H1 (cell line): ENCODE measurements at regions not wholly inside any gene's neighbourhood (a gene's known extent, or its start where the extent isn't known, plus 50 kb on each side); places are given as distances from the start of the nearest gene placed in this dataset.

Source experiments
- CTCF ChIA-PET: fragments of 300-600 bp; sonication (Branson Sonifier 250); formaldehyde crosslinking; loops from one replicate; lab custom pipeline; 2021; ENCODE audit not compliant: partially characterized antibody; lab: Charles Lee
- POLR2A ChIA-PET: fragments of 300-600 bp; sonication (Branson Sonifier 250); formaldehyde crosslinking; loops from one replicate; lab custom pipeline; 2021; ENCODE audit warnings: inconsistent platforms; ENCODE audit not compliant: partially characterized antibody; lab: Charles Lee
- DNase-seq, 2 experiments: peaks; one replicate each; pipeline versions ENCODE4 v3.0.0 to v3.0.0-alpha.2; 2010 to 2022; ENCODE audit warnings: low spot score in 2 of 2, low read depth in 1 of 2, mixed read lengths in 1 of 2
- FAIRE-seq: peaks from 2 replicates; lab custom pipeline; 2011; peaks lifted over from hg19 to GRCh38; lab: Jason Lieb, UNC
- H2AFZ ChIP-seq: 2 replicates; pipeline ENCODE4 v1.8.1; 2012; ENCODE audit warnings: low read length, inconsistent platforms
- H2AK5ac ChIP-seq: 2 replicates; pipeline ENCODE4 v1.6.1; 2013; ENCODE audit warnings: low read depth, low read length
- H2BK120ac ChIP-seq: replicated peaks from 2 replicates; pipeline ENCODE3; 2013; ENCODE audit warnings: low read depth, low read length, inconsistent platforms
- H2BK12ac ChIP-seq: 2 replicates; pipeline ENCODE4 v1.6.1; 2013; ENCODE audit warnings: low read depth, low read length
- H2BK15ac ChIP-seq: 2 replicates; pipeline ENCODE4 v1.6.1; 2013; ENCODE audit warnings: low read length
- H2BK20ac ChIP-seq: 2 replicates; pipeline ENCODE4 v1.6.1; 2013; ENCODE audit warnings: low read length
- H2BK5ac ChIP-seq: 2 replicates; pipeline ENCODE4 v1.6.1; 2013; ENCODE audit warnings: low read depth, low read length
- H3K14ac ChIP-seq: 2 replicates; pipeline ENCODE4 v1.6.1; 2013; ENCODE audit warnings: inconsistent platforms; ENCODE audit not compliant: insufficient read length
- H3K18ac ChIP-seq: 2 replicates; pipeline ENCODE4 v1.6.1; 2013; ENCODE audit warnings: low read length; ENCODE audit errors: extremely low read depth
- H3K23ac ChIP-seq: 2 replicates; pipeline ENCODE4 v1.6.1; 2013; ENCODE audit warnings: inconsistent platforms; ENCODE audit not compliant: insufficient read length
- H3K23me2 ChIP-seq: 2 replicates; pipeline ENCODE4 v1.6.1; 2013; ENCODE audit warnings: low read depth, low read length
- H3K27ac ChIP-seq: 2 replicates; pipeline ENCODE4 v1.6.1; 2011; ENCODE audit warnings: low read depth, low read length, inconsistent platforms
- H3K27me3 ChIP-seq, 4 experiments: replicated peaks in 1 of 4; 1 replicate in 1 of 4; 2 replicates in 3 of 4; pipeline versions ENCODE4 v1.6.1 to v1.8.1; 2011 to 2013; ENCODE audit warnings: low read length in 3 of 4, mild to moderate bottlenecking in 3 of 4, inconsistent platforms in 2 of 4, mixed read lengths in 2 of 4, moderate library complexity in 1 of 4; ENCODE audit not compliant: control insufficient read depth in 3 of 4, insufficient read depth in 3 of 4; ENCODE audit errors: extremely low read depth in 1 of 4
- H3K36me3 ChIP-seq, 4 experiments: 2 replicates each; pipeline versions ENCODE4 v1.6.1 to v1.8.1; 2011 to 2013; ENCODE audit warnings: mild to moderate bottlenecking in 4 of 4, low read length in 3 of 4, moderate library complexity in 2 of 4, control low read depth in 1 of 4, inconsistent platforms in 1 of 4; ENCODE audit not compliant: insufficient read depth in 4 of 4, control insufficient read depth in 2 of 4
- H3K4ac ChIP-seq: replicated peaks from 2 replicates; pipeline ENCODE3; 2013; ENCODE audit warnings: low read length, low read depth, mixed read lengths, inconsistent platforms; ENCODE audit not compliant: insufficient read length
- H3K4me1 ChIP-seq, 4 experiments: replicated peaks in 1 of 4; 1 replicate in 1 of 4; 2 replicates in 3 of 4; pipeline versions ENCODE4 v1.6.1 to v1.8.1; 2011 to 2013; ENCODE audit warnings: low read length in 3 of 4, inconsistent platforms in 2 of 4, mixed read lengths in 1 of 4; ENCODE audit not compliant: insufficient read depth in 4 of 4, control insufficient read depth in 3 of 4
- H3K4me2 ChIP-seq, 2 experiments: 2 replicates each; pipeline versions ENCODE4 v1.6.1 to v1.8.1; 2011 to 2013; ENCODE audit warnings: low read depth in 2 of 2, low read length in 2 of 2, control low read depth in 1 of 2, inconsistent platforms in 1 of 2, mild to moderate bottlenecking in 1 of 2; ENCODE audit not compliant: insufficient read depth in 1 of 2
- H3K4me3 ChIP-seq, 4 experiments: fragments of 200-600, 300-600 bp in 1 of 4; sonication (generic), shearing (Covaris generic), sonication (Bioruptor Twin) in 1 of 4; 2 replicates each; pipeline versions ENCODE4 v1.5.1 to v1.8.1; 2011 to 2016; ENCODE audit warnings: low read length in 4 of 4, low read depth in 3 of 4, control low read depth in 2 of 4, inconsistent platforms in 2 of 4, mild to moderate bottlenecking in 2 of 4, mixed read lengths in 1 of 4, moderate library complexity in 1 of 4; ENCODE audit not compliant: insufficient read depth in 2 of 4; ENCODE audit errors: extremely low read depth in 1 of 4
- H3K56ac ChIP-seq: replicated peaks from 2 replicates; pipeline ENCODE3; 2013; ENCODE audit warnings: low read depth, mild to moderate bottlenecking, mixed read lengths, low read length, inconsistent platforms; ENCODE audit not compliant: insufficient read length
- H3K79me1 ChIP-seq: 2 replicates; pipeline ENCODE4 v1.6.1; 2013; ENCODE audit warnings: low read depth, low read length, control low read depth
- H3K79me2 ChIP-seq, 2 experiments: 2 replicates each; pipeline versions ENCODE4 v1.6.1 to v1.8.1; 2012 to 2013; ENCODE audit warnings: low read length in 2 of 2, mild to moderate bottlenecking in 2 of 2, inconsistent platforms in 1 of 2; ENCODE audit not compliant: insufficient read depth in 2 of 2, control insufficient read depth in 1 of 2
- H3K9ac ChIP-seq, 4 experiments: replicated peaks in 1 of 4; 1 replicate in 1 of 4; 2 replicates in 3 of 4; pipeline versions ENCODE4 v1.6.1 to v1.8.1; 2011 to 2013; ENCODE audit warnings: low read depth in 3 of 4, low read length in 3 of 4, control low read depth in 2 of 4, mild to moderate bottlenecking in 2 of 4, moderate library complexity in 2 of 4, inconsistent platforms in 1 of 4; ENCODE audit errors: extremely low read depth in 1 of 4
- H3K9me3 ChIP-seq, 2 experiments: 2 replicates each; pipeline versions ENCODE4 v1.6.1 to v1.8.1; 2012 to 2013; ENCODE audit warnings: mild to moderate bottlenecking in 2 of 2, moderate library complexity in 2 of 2, control low read depth in 1 of 2, inconsistent platforms in 1 of 2, low read depth in 1 of 2, low read length in 1 of 2, mixed read lengths in 1 of 2; ENCODE audit not compliant: insufficient read depth in 2 of 2
- H4K20me1 ChIP-seq, 2 experiments: replicated peaks in 1 of 2; 2 replicates each; pipeline versions ENCODE3 to v1.8.1; 2011 to 2013; ENCODE audit warnings: inconsistent platforms in 2 of 2, low read length in 2 of 2, mild to moderate bottlenecking in 1 of 2; ENCODE audit not compliant: insufficient read depth in 2 of 2, control insufficient read depth in 1 of 2
- H4K5ac ChIP-seq: 2 replicates; pipeline ENCODE4 v1.6.1; 2013; ENCODE audit warnings: low read length, low read depth, mixed read lengths, inconsistent platforms; ENCODE audit not compliant: insufficient read length
- H4K8ac ChIP-seq: 2 replicates; pipeline ENCODE4 v1.8.0; 2013; ENCODE audit warnings: mild to moderate bottlenecking, moderate library complexity, low read length, inconsistent platforms; ENCODE audit not compliant: insufficient read depth; ENCODE audit errors: extremely low read depth
- H4K91ac ChIP-seq: replicated peaks from 2 replicates; pipeline ENCODE3; 2013; ENCODE audit warnings: low read length, mixed read lengths, inconsistent platforms; ENCODE audit not compliant: insufficient read length
- CTBP2 ChIP-seq: IDR thresholded peaks from 2 replicates; pipeline ENCODE4 v1.7.0; 2011; ENCODE audit warnings: borderline replicate concordance, mild to moderate bottlenecking, moderate library complexity, mixed read lengths, low read length; ENCODE audit not compliant: insufficient read depth, insufficient read length
- EGR1 ChIP-seq: IDR thresholded peaks from 2 replicates; pipeline ENCODE4 v1.6.1; 2011; ENCODE audit warnings: low read depth, low read length, borderline replicate concordance
- GTF2F1 ChIP-seq: IDR thresholded peaks from 2 replicates; pipeline ENCODE4 v1.6.1; 2012; ENCODE audit warnings: low read depth, low read length, improper control_type of control experiment, borderline replicate concordance
- KDM1A ChIP-seq: fragments of 200-600, 300-600 bp; sonication (generic); IDR thresholded peaks from 2 replicates; pipeline ENCODE4 v1.7.1; 2016; ENCODE audit warnings: mild to moderate bottlenecking, low read length, borderline replicate concordance
- SRF ChIP-seq: IDR thresholded peaks from 2 replicates; pipeline ENCODE4 v1.6.1; 2011; ENCODE audit warnings: mild to moderate bottlenecking, low read depth, low read length, moderate library complexity
- WGBS, 2 experiments: shearing (Covaris generic) in 1 of 2; methylation state at CpG; one replicate each; pipeline versions ENCODE4 v1.1.6 to v1.1.7; 2013 to 2015; ENCODE audit warnings: low lambda C conversion rate in 2 of 2, mixed read lengths in 2 of 2, inconsistent platforms in 1 of 2, low coverage in 1 of 2, missing lambda C conversion rate in 1 of 2; ENCODE audit not compliant: insufficient replicate concordance in 2 of 2, insufficient coverage in 1 of 2, insufficient read length in 1 of 2; ENCODE audit errors: extremely low coverage in 1 of 2, missing lambda C conversion rate in 1 of 2; 5-methylcytosine and 5-hydroxymethylcytosine counted together

DNA sequence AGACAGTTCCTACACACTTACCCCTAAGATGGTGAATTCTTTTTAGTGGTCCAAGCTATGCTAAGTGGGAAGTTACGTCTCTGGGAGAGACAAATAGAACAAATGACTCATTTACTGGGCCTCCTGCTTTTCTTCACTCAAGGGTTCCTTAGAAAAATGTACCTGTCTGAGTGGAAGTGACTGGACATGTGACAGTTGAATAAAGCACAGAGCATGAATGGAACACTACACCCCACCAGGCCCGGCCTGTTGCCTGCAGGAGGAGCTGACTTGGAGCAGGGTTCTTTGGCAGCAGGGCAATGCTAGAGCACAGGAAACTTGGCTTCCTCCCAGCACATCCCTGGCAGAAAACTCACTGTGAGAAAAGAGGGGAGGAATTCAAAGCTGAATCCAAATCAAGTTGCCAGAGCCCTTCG, 451.0 kb upstream of the SETBP1 start:
- no peak overlapping the region for H4K8ac ChIP-seq
- H2BK20ac ChIP-seq: no peak overlapping the region
- DNase-seq: no peak
- no peak overlapping the region for H2BK15ac ChIP-seq
- no peaks in the 10 kb centered on the region for H4K20me1 ChIP-seq
- no peaks in the 10 kb centered on the region for H3K36me3 ChIP-seq
- no peaks in the 10 kb centered on the region for H3K9me3 ChIP-seq
- no peak overlapping the region for H3K23ac ChIP-seq
- WGBS, 2 experiments: 86% methylated on average over 3 of the region's 3 CpGs; no CpG with 5 or more reads in 1 of the 2 experiments
- no peak overlapping the region for H2BK5ac ChIP-seq
- H3K79me2 ChIP-seq: no peaks in the 10 kb centered on the region
- peak overlapping the region; percentile 67; the same call in 1 of the 2 replicates for H2AFZ ChIP-seq
- no peak overlapping the region for H3K18ac ChIP-seq
- FAIRE-seq: no peak
- no peaks in the 10 kb centered on the region for H3K23me2 ChIP-seq
- no peaks in the 10 kb centered on the region for H3K27me3 ChIP-seq
- no peak overlapping the region for H3K9ac ChIP-seq
- CTCF ChIA-PET: interaction anchor here (0.8 to 1.2 kb wide), 2 partner anchors 15 to 608 kb away, joined by 3 read pairs; no protein-coding TSS in a partner anchor
- H3K56ac ChIP-seq: no peak overlapping the region
- no peak overlapping the region for H3K4ac ChIP-seq
- no peak overlapping the region for H2AK5ac ChIP-seq
- no peak for TF ChIP-seq CTBP2
- no peak for TF ChIP-seq KDM1A
- TF ChIP-seq GTF2F1: no peak
- TF ChIP-seq EGR1: no peak
- no peak for TF ChIP-seq SRF
- TF ChIP-seq, all 59 proteins: peak for 0
- no peak overlapping the region for H4K5ac ChIP-seq
- H2BK12ac ChIP-seq: no peak overlapping the region
- H3K4me2 ChIP-seq: no peak overlapping the region
- POLR2A ChIA-PET: no interaction called here
- no peak overlapping the region for H3K27ac ChIP-seq
- no peak overlapping the region for H3K4me3 ChIP-seq
- no peak overlapping the region for H2BK120ac ChIP-seq
- H4K91ac ChIP-seq: no peak overlapping the region
- H3K4me1 ChIP-seq: no peaks in the 10 kb centered on the region
- H3K79me1 ChIP-seq: no peaks in the 10 kb centered on the region
- H3K14ac ChIP-seq: no peak overlapping the region
